IgD-negative memory B cell (primary cell): ENCODE measurements at regions not wholly inside any gene's neighbourhood (a gene's known extent, or its start where the extent isn't known, plus 50 kb on each side); places are given as distances from the start of the nearest gene placed in this dataset.

Experiments
- H3K27ac Mint-ChIP-seq, 3 donors: one replicate each; pipeline ENCODE4 v1.8.0; 2020 to 2022; ENCODE audit warnings: mild to moderate bottlenecking in 3 of 3, mixed read lengths in 3 of 3, moderate library complexity in 1 of 3
- H3K27me3 Mint-ChIP-seq: one replicate; pipeline ENCODE4 v1.8.0; 2021; ENCODE audit warnings: mixed read lengths
- H3K36me3 Mint-ChIP-seq: one replicate; pipeline ENCODE4 v1.8.0; 2020; ENCODE audit warnings: mild to moderate bottlenecking, mixed read lengths
- H3K4me1 Mint-ChIP-seq, 3 donors: one replicate each; pipeline ENCODE4 v1.8.0; 2020 to 2022; ENCODE audit warnings: mixed read lengths in 3 of 3, mild to moderate bottlenecking in 1 of 3
- H3K4me3 Mint-ChIP-seq, 4 donors: one replicate each; pipeline ENCODE4 v1.8.0; 2020 to 2022; ENCODE audit warnings: mild to moderate bottlenecking in 4 of 4, mixed read lengths in 4 of 4, moderate library complexity in 3 of 4
- H3K9me3 Mint-ChIP-seq, 3 donors: one replicate each; pipeline ENCODE4 v1.8.0; 2020 to 2021; ENCODE audit warnings: mixed read lengths in 3 of 3, mild to moderate bottlenecking in 1 of 3

- Mint-ChIP-seq H3K27ac (no peak overlapping the region), H3K9me3 (no peaks in the 10 kb centered on the region), H3K4me3 (no peak overlapping the region), H3K4me1 (peaks cover 7 to 12% (median 9%) of the 10 kb centered on the region in 3 donors), H3K36me3 (no peaks in the 10 kb centered on the region), H3K27me3 (peaks cover 31% of the 10 kb centered on the region)
Measured at GRCh38 chr2:172231508-172231907, 128.8 kb upstream of the DLX2 start.

- H3K27me3 Mint-ChIP-seq, result peaks cover 37% of the 10 kb centered on the region
- H3K27ac Mint-ChIP-seq, result no peak overlapping the region
- H3K4me1 Mint-ChIP-seq, result peaks cover 7 to 12% (median 9%) of the 10 kb centered on the region in 3 donors
- H3K36me3 Mint-ChIP-seq, result no peaks in the 10 kb centered on the region
- H3K4me3 Mint-ChIP-seq, result no peak overlapping the region
- no peaks in the 10 kb centered on the region for H3K9me3 Mint-ChIP-seq
Measured at GRCh38 chr2:172232708-172233396, 130.2 kb upstream of the DLX2 start.

- Mint-ChIP-seq H3K9me3 (no peaks in the 10 kb centered on the region), H3K36me3 (no peaks in the 10 kb centered on the region), H3K27me3 (peaks cover 44% of the 10 kb centered on the region), H3K4me1 (peaks cover 7 to 12% (median 9%) of the 10 kb centered on the region in 3 donors), H3K27ac (peak overlapping the region in 1 of 3 donors; percentile 9), H3K4me3 (peak overlapping the region in 3 of 4 donors; percentile 13 to 88 (median 71))
Measured at GRCh38 chr2:172233987-172234715, 131.5 kb upstream of the DLX2 start.

DNA sequence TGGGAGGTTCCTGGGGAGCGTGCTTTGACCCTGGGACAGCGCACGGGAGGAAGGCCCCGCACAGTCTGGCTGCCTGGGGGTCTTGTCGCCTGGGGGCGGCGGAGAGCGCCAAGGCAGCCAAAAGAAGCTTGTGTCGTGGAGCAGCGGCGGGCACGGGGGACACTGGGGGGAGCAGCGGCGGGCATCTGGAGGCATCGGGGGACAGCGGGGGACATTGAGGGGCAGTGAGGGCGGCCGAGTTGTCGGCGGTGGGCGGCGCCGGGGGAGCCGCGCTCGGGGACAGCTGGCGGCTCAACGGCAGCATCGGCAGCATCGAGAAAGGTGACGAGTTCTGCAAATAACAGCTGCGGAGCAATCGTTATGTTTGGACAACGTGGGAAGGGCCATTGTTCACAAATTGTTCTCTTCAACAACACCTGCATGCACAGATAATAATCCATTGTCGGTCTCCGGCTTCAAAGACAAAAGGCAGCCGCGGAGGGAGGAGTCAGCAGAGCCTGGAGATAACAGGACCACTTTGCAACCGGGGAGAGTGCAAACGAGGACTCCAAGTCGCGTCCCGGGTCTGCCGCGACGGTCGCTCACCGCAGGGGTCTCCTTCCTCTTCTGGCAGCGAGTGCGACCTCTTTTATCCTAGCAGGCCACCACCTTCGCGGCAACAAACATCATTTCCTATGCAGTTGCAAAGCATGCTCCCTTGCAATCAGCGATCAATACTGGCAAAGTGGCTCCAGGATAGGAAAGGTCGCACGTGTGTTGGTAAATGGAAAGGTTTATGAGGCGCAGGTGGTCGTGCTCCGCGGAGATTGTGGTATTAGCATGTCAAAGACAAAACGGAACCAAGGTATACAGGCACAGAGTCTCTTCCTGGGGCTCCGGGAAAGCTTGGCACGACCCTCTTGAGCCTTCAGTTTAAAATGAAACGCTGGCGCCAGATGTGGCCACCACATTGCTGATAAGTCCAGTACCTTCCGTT is 132.3 kb upstream of the DLX2 start:
- Mint-ChIP-seq H3K4me1 (peaks cover 7 to 12% (median 9%) of the 10 kb centered on the region in 3 donors), H3K27ac (no peak overlapping the region), H3K9me3 (no peaks in the 10 kb centered on the region), H3K4me3 (peak overlapping the region in 3 of 4 donors; percentile 67 to 88 (median 88)), H3K36me3 (no peaks in the 10 kb centered on the region), H3K27me3 (peaks cover 45% of the 10 kb centered on the region)

GRCh38 chr2:172239944-172240590 is 137.4 kb upstream of the DLX2 start:
- Mint-ChIP-seq H3K4me1 (peaks cover 0 to 5% (median 3%) of the 10 kb centered on the region in 3 donors), H3K27me3 (peaks cover 30% of the 10 kb centered on the region), H3K4me3 (no peak overlapping the region), H3K36me3 (no peaks in the 10 kb centered on the region), H3K9me3 (no peaks in the 10 kb centered on the region), H3K27ac (no peak overlapping the region)

GRCh38 chr2:172241222-172241621 is 138.5 kb upstream of the DLX2 start:
- peaks cover 23% of the 10 kb centered on the region for H3K27me3 Mint-ChIP-seq
- H3K4me3 Mint-ChIP-seq, result no peak overlapping the region
- no peaks in the 10 kb centered on the region for H3K9me3 Mint-ChIP-seq
- H3K27ac Mint-ChIP-seq, result no peak overlapping the region
- H3K4me1 Mint-ChIP-seq, result no peaks in the 10 kb centered on the region
- no peaks in the 10 kb centered on the region for H3K36me3 Mint-ChIP-seq

GRCh38 chr2:172242471-172242870 is 139.8 kb upstream of the DLX2 start:
- no peaks in the 10 kb centered on the region for H3K9me3 Mint-ChIP-seq
- no peak overlapping the region for H3K27ac Mint-ChIP-seq
- H3K36me3 Mint-ChIP-seq, result peaks cover 1% of the 10 kb centered on the region

GRCh38 chr2:172242961-172243360 is 140.3 kb upstream of the DLX2 start:
- no peaks in the 10 kb centered on the region for H3K9me3 Mint-ChIP-seq
- H3K27ac Mint-ChIP-seq, result no peak overlapping the region
- no peaks in the 10 kb centered on the region for H3K4me1 Mint-ChIP-seq
- peaks cover 1% of the 10 kb centered on the region for H3K36me3 Mint-ChIP-seq
- H3K27me3 Mint-ChIP-seq, result peaks cover 14% of the 10 kb centered on the region
- no peak overlapping the region for H3K4me3 Mint-ChIP-seq

More at GRCh38 chr2:172242471-172242870, 139.8 kb upstream of the DLX2 start:
- no peak overlapping the region for H3K4me3 Mint-ChIP-seq
- H3K27me3 Mint-ChIP-seq, result peaks cover 16% of the 10 kb centered on the region
- no peaks in the 10 kb centered on the region for H3K4me1 Mint-ChIP-seq

GRCh38 chr2:172244419-172245130 is 141.9 kb upstream of the DLX2 start:
- Mint-ChIP-seq H3K27ac (no peak overlapping the region), H3K4me1 (no peaks in the 10 kb centered on the region), H3K4me3 (no peak overlapping the region), H3K36me3 (peaks cover 1% of the 10 kb centered on the region), H3K9me3 (no peaks in the 10 kb centered on the region), H3K27me3 (peaks cover 5% of the 10 kb centered on the region)

GRCh38 chr2:172246649-172247048 is 143.9 kb upstream of the DLX2 start:
- Mint-ChIP-seq H3K9me3 (no peaks in the 10 kb centered on the region), H3K27ac (no peak overlapping the region), H3K4me1 (no peaks in the 10 kb centered on the region), H3K27me3 (peaks cover 5% of the 10 kb centered on the region), H3K4me3 (no peak overlapping the region), H3K36me3 (peaks cover 1% of the 10 kb centered on the region)

DNA sequence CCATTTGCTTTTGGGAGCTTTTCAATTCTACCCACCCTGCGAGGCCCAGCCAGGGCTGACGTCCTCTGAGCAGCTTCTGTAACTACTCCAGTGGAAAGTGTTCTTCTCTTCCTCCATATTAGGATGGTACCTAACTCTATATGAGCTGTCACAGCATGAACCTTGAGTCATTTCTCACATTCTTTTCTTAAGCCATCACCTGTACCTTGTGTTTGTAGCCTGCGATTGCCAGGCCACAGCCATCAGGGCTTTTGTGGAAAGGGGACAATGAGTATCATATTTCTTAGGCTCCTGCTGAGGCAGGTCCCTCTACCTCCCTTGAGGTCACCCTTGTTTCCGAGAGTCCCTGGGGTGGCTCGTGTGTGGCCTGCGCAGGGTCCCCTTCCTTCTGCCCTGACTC is 144.5 kb upstream of the DLX2 start:
- Mint-ChIP-seq H3K9me3 (no peaks in the 10 kb centered on the region), H3K4me1 (no peaks in the 10 kb centered on the region), H3K27me3 (peaks cover 5% of the 10 kb centered on the region), H3K36me3 (peaks cover 1% of the 10 kb centered on the region), H3K27ac (no peak overlapping the region), H3K4me3 (peak overlapping the region in 1 of 4 donors; percentile 19)

- Mint-ChIP-seq H3K27me3 (peaks cover 5% of the 10 kb centered on the region), H3K36me3 (peaks cover 1% of the 10 kb centered on the region), H3K4me3 (no peak overlapping the region), H3K27ac (no peak overlapping the region), H3K4me1 (no peaks in the 10 kb centered on the region), H3K9me3 (no peaks in the 10 kb centered on the region)
Measured at GRCh38 chr2:172248381-172248780, 145.7 kb upstream of the DLX2 start.

GRCh38 chr2:172248785-172249187 is 146.1 kb upstream of the DLX2 start:
- H3K27ac Mint-ChIP-seq, result no peak overlapping the region
- H3K9me3 Mint-ChIP-seq, result no peaks in the 10 kb centered on the region
- peaks cover 1% of the 10 kb centered on the region for H3K36me3 Mint-ChIP-seq
- H3K4me3 Mint-ChIP-seq, result peak overlapping the region in 1 of 4 donors; percentile 20
- H3K4me1 Mint-ChIP-seq, result no peaks in the 10 kb centered on the region
- H3K27me3 Mint-ChIP-seq, result peaks cover 7% of the 10 kb centered on the region

GRCh38 chr2:172249334-172249733 is 146.6 kb upstream of the DLX2 start:
- H3K9me3 Mint-ChIP-seq, result no peaks in the 10 kb centered on the region
- H3K36me3 Mint-ChIP-seq, result peaks cover 1% of the 10 kb centered on the region
- H3K4me3 Mint-ChIP-seq, result peak overlapping the region in 1 of 4 donors; percentile 20
- H3K27ac Mint-ChIP-seq, result no peak overlapping the region
- no peaks in the 10 kb centered on the region for H3K4me1 Mint-ChIP-seq
- H3K27me3 Mint-ChIP-seq, result peaks cover 8% of the 10 kb centered on the region
